HG03103 (cell line): ENCODE measurements at regions not wholly inside any gene's neighbourhood (a gene's known extent, or its start where the extent isn't known, plus 50 kb on each side); places are given as distances from the start of the nearest gene placed in this dataset.

Source experiments
- ATAC-seq: cut with Tn5 transposase; IDR thresholded peaks from one replicate; pipeline ENCODE4 v1.9.1; 2021; ENCODE audit warnings: low read depth; ENCODE audit not compliant: unreplicated experiment

DNA sequence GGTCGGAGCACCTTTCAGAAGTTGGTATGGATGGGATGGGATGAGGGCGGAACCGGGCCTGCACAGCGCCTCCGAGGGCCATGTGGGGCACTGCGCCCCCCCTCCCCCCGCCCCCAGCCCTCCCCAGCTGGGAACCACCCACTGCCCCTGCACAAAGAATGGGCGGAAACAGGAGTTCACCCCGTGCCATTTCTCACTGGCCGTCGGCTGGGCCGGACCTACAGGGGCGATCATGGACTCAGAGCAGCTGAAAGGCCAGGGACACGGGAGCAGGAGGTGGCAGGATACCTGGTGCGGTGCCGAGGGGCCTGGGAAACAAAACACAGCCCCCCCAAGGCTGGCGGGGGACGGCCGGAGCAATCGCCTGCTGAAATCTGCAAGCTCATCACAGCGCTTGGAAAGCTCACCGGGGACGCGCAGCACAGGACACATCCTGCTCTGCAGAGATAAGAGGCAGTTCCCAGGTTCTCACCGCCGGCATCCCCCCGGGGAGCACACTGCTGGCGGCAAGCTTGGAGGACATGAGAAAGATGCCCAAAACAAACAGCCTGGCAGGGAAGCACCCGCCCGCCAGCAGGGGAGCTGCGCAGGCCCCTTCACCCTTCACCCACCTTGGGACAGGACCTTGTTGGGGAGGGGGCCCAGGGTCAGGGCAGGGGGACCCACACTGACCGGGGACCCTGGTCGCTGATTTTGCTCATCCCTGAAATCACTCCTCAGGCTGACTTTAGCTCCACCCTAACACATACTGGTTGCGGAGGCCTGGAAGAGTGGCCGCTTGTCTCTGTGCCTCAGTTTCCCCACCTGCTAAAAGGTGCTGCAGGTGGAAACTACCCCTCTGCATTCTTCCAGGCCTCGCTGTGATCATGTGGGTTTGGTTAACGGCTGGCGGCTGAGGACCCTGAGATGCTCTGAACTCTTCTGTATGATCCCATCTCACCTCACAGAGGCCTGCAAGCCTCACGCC is 263.9 kb downstream of the C16orf95 start:
- no peak for ATAC-seq

DNA sequence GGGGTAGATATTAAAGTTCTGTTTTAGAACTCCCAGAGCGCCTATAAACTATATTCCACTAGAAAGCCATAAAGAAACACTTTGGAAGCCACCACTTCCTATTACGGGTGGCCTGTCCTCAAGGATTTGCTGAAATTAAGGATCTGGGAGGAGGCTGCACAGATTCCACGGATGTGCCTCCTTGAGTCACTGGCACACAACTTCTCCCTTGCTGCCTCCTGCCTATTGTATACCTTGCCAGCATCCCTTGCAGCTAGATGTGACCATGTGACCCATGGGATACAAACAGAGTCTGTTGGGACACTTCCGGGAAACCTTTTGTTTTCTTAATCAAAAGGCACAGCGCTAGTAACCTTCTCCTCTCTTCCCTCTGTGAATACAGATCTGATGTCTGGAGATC is 263.0 kb downstream of the C16orf95 start:
- ATAC-seq = no peak

DNA sequence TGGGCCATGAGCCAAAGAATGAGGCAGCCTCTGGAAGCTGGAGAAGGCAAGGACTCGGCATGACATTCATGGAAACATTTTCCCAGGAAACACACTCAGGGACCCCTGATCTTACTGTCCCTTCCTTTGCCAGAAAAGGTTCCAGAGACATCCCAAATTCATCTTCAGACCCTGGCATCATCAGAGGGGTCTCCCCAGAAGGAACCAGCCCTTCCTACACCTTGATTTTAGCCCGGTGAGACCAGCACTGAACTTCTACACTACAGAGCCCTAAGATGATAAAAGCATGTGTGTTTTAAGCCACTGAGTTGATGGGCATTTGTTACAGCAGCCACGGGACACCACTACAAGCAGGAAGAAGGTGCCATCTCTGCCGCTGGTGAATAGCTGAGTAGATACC is 262.3 kb downstream of the C16orf95 start:
- no peak for ATAC-seq

DNA sequence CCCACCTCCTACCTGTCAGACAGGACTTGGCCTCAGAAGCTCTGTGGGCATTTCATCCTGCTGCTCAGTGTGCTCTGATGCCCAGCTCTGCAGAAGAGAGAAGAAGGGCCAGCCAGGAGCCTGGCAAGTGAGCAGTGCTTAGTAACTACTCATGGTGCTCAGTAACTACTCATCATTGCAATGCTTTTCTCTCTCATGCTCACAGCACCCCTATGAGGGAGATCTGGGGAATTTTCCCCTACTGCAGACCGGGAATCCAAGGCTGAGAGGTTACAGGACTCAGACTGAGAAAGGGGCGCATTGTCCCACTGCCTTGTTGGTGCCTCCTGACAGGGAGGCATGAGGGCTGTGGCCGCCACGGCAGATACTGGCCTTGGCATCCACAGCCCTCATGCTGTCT is 261.1 kb downstream of the C16orf95 start:
- ATAC-seq = no peak

- ATAC-seq = no peak
Observed at GRCh38 chr16:87056551-87056950, 260.6 kb downstream of the C16orf95 start.

- ATAC-seq = no peak
Observed at GRCh38 chr16:87057211-87057881, 259.8 kb downstream of the C16orf95 start.

DNA sequence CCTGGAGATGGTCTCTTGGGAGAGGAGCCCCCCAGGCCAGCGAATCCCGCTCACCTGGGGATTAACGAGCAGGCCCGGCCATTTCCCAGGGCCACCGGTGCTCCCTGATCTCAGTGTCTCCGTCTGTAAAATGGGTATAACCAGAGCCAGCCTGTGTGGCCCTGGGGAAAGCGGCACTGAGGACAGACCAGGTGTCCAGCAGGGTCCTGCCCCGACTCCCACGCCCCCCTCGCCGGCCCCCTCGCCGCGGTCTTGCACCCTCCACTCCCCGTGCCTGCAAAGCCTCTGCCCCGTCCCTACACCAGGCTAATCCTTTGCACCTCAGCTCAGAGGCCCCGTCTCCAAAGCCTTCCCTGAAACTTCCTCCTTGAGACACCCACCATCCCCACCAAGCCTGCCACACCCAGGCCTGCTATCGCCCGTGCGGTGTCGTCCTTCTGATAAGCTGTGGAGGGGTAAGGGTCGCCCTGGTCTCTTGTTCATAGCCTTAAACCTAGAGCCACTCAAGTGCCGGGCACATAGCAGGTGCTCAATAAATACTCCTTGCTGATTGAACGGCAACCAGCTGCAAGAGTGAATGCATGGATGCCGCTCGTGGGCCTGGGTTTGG is 259.1 kb downstream of the C16orf95 start:
- ATAC-seq = no peak

DNA sequence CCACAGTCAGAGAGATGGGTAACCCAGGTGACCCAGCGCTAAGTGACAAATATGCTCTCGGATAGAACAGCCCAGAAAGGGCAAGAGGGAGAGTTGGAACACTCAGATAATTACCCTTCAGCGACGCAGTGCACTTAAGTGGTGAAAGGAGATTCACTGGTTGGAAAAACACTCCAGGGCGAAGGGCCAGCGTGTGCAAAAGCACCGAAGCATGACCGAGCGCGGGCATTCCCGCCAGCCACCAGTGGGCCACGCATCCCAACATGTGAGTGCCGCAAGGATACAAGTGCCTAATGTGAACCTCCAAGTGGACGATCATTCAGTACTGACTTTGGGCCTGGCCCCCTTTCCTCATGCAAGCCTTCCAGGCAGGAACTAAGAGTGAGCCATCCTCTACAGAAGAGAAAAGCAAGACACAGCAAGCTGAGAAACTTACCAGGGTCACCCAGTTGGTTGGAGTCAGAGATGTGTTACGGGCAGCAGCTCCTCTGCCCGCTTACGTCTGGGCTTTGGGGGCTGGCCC is 258.4 kb downstream of the C16orf95 start:
- no peak for ATAC-seq

GRCh38 chr16:87060034-87060986 is 256.9 kb downstream of the C16orf95 start:
- ATAC-seq = no peak

DNA sequence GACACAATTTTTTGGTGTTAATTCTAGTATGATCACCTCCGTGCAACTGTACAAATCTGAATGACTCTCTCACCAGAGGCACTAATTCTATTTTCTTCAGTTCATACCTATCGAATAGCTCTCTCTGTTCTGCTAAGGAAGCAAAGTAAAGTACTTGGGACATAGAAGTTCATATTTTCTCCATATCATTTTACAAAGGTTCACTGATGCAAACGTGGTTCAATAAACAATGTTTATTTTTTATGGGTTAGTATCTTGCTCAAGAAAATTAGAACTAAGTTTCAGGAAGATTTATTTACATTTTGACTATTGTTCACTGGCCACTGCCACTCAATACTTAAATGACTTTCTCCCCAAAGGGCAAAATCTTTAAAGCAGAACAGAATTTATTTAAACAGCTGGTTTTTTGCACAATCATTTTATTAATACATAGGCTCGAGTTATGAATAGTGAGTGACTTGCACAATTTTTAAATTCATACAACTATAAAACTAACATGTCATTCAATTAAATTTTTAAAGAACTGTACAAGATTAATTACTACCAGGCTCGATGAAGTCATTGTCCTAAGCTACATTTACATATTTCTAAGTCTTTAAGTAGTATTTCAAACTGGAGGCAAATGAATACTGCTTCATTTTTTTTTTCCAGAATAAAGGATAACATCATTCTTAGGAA is 255.8 kb downstream of the C16orf95 start:
- ATAC-seq = no peak

GRCh38 chr16:87062569-87063442 is 254.4 kb downstream of the C16orf95 start:
- no peak for ATAC-seq

GRCh38 chr16:87063543-87063942 is 253.6 kb downstream of the C16orf95 start:
- no peak for ATAC-seq

DNA sequence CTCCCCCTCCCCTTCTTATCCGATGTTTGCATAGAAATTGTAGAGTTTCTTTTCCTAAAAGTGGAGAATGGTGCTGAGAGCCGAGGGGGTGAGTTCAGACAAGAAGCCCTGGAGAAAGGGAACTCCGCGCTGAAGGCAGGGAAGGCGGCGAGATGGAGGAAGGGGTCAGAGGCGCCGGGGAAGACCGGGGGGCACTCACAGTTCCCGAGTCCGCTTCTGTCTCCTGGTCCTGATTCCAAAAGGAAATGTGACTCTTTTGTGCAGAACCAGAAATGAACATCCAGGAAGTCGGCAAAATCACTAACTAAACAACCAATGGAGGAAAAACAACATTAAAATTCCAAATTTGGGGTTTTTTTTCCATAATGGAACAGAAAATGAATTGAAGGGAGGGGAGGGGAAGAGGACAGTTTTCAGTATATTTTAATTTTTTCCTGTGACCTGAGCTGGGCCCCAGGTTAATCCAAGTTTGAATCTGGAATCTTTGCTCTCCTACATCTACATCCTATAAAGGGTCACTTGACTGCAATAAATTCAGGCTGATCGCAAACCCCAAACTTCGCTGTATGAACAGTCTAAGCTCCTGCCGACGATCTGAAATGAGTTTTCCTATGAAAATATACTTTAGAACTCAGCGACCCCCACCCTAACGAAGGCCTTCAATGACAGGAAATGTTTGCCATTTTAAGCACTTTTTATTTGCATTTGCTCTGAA is 252.3 kb downstream of the C16orf95 start:
- ATAC-seq = no peak

DNA sequence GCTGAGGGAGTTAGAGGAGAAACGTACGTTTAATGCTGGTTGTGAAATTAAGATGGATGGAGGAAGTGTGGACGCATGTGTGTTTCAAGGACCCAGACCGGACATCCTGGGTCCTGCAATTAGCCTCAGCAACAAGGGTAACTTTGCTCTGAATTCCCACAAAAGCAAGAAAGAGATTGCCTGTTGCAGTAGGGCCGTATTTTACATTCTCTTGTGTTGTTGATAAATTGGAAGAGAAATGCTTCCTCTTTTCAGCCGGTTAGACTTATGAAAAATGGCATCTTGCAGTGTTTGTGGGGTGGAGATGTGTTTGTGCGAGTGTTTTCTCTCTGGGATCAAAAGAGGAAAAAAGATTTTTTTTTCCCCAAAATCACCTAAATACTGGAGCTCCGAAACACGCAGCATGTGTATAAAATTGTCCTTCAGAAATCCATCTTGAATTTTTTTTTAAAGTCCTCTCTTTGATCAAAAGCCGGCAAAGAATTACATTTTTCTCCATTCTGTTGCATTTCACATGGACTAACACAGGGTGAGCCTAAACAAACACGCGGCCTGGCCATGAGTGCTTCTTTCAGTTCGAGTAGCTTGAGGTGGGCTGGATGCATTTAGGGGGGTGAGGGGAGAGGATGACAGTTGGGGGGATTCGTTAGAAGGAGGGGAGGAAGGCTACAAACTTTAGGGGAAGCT is 251.6 kb downstream of the C16orf95 start:
- no peak for ATAC-seq

- no peak for ATAC-seq
Observed at GRCh38 chr16:87066133-87067002, 250.8 kb downstream of the C16orf95 start.

DNA sequence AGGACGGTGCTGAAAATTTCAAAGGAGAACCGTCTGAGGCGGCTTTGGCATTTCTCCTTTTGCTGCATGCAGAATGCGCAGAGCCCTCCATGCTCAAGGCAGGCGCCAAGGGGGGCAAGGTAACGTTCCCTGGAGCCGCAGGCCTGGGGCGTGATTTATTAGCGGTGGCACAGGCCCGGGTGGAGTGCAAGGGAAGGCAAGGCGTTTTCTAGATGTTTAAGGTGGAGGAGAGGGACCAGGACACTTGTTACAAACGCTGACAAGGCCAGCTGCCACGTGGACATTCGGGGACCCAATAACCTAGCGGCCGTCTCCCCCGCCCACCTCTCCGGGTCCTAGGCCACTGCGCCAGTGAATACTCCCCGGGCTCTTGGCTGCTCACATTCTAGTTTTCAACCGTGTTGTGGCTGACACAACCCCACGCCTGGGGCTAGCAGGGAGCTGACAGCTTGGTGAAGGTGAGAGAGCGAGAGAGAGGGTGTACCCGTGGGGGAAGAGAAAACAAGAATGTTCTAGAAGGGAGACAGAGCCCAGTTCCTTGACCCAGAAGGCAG is 250.1 kb downstream of the C16orf95 start:
- no peak for ATAC-seq
